Coronary artery (tissue), 2 donors: ENCODE measurements at regions not wholly inside any gene's neighbourhood (a gene's known extent, or its start where the extent isn't known, plus 50 kb on each side); places are given as distances from the start of the nearest gene placed in this dataset.

Source experiments
- DNase-seq: peaks from one replicate; pipeline ENCODE4 v3.0.0-alpha.2; 2017; ENCODE audit warnings: low spot score
- H3K27ac ChIP-seq, 2 donors: fragments of 200-600 bp; sonication (generic); one replicate each; pipeline ENCODE4 v1.5.1; 2016 to 2019
- H3K4me3 ChIP-seq: fragments of 200-600 bp; sonication (generic); 2 replicates; pipeline ENCODE4 v1.5.1; 2016; ENCODE audit warnings: mild to moderate bottlenecking, moderate library complexity
- CTCF ChIP-seq: fragments of 200-600 bp; sonication (generic); IDR thresholded peaks from one replicate; pipeline ENCODE4 v1.5.1; 2019; ENCODE audit warnings: antibody characterized with exemption

GRCh38 chr12:23039834-23040233 is 414.9 kb downstream of the ETNK1 start:
- H3K4me3 ChIP-seq: no peak overlapping the region
- DNase-seq: no peak
- H3K27ac ChIP-seq: no peak overlapping the region
- no peak for TF ChIP-seq CTCF

- no peak for DNase-seq
- no peak for TF ChIP-seq CTCF
- H3K4me3 ChIP-seq: no peak overlapping the region
- H3K27ac ChIP-seq: no peak overlapping the region
Measured at GRCh38 chr12:23041774-23042173, 416.8 kb downstream of the ETNK1 start.

GRCh38 chr12:23043646-23044045 is 418.7 kb downstream of the ETNK1 start:
- no peak for TF ChIP-seq CTCF
- H3K4me3 ChIP-seq: no peak overlapping the region
- H3K27ac ChIP-seq: no peak overlapping the region
- DNase-seq: no peak

GRCh38 chr12:23049180-23049579 is 424.2 kb downstream of the ETNK1 start:
- Histone ChIP-seq H3K27ac (no peak overlapping the region), H3K4me3 (no peak overlapping the region)
- no peak for TF ChIP-seq CTCF
- no peak for DNase-seq

- DNase-seq: no peak
- H3K27ac ChIP-seq: no peak overlapping the region
- no peak for TF ChIP-seq CTCF
- no peak overlapping the region for H3K4me3 ChIP-seq
Measured at GRCh38 chr12:23055004-23055403, 430.0 kb downstream of the ETNK1 start.

- no peak overlapping the region for H3K27ac ChIP-seq
- no peak for TF ChIP-seq CTCF
- DNase-seq: no peak
- H3K4me3 ChIP-seq: no peak overlapping the region
Measured at GRCh38 chr12:23057571-23057970, 432.6 kb downstream of the ETNK1 start.

- Histone ChIP-seq H3K27ac (no peak overlapping the region), H3K4me3 (no peak overlapping the region)
- TF ChIP-seq CTCF: no peak
- DNase-seq: no peak
Measured at GRCh38 chr12:23060161-23060560, 435.2 kb downstream of the ETNK1 start.
